ENCODE measurements at regions not wholly inside any gene's neighbourhood (a gene's known extent, or its start where the extent isn't known, plus 50 kb on each side); places are given as distances from the start of the nearest gene placed in this dataset.

DNA sequence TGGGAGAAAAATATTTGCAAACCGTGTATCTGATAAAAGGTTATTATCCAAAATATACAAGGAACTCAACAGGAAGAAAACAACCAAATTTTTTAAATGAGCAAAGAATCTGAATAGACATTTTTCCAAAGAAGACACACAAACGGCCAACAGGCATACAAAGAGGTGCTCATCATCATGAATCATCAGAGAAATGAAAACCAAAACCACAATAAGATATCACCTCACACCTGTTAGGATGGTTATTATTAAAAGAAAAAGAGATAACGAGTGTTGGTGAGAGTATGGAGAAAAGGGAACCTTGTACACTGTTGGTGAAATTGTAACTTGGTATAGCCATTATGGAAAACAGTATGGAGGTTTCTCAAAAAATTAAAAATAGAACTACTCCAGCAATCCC lies 463.3 kb downstream of the IRS1 start:
- Histone ChIP-seq H3K27ac (ENCODE audit: low read length, poor library complexity, severe bottlenecking) (no peak overlapping the region), H2BK5ac (ENCODE audit: low read depth, low read length, poor library complexity, severe bottlenecking) (no peak overlapping the region), H2AK5ac (ENCODE audit: low read length, severe bottlenecking) (no peak overlapping the region), H4K91ac (ENCODE audit: low read length) (no peak overlapping the region), H3K27me3 (ENCODE audit: control insufficient read depth in 1 of 2, insufficient read depth in 1 of 2, low read length in 2 of 2) (no peaks in the 10 kb centered on the region), H2BK120ac (ENCODE audit: low read depth, low read length) (no peak overlapping the region), H3K9me3 (ENCODE audit: control insufficient read depth, low read length) (no peaks in the 10 kb centered on the region), H2BK15ac (ENCODE audit: low read depth, poor library complexity, severe bottlenecking) (no peak overlapping the region), H3K4ac (ENCODE audit: low read depth in 1 of 2, low read length in 2 of 2) (no peak overlapping the region), H3K4me1 (ENCODE audit: control insufficient read depth, insufficient read depth, low read depth, low read length) (no peaks in the 10 kb centered on the region), H3K23ac (ENCODE audit: low read length in 2 of 2) (no peak overlapping the region), H2BK12ac (ENCODE audit: low read length in 2 of 2) (no peak overlapping the region), H3K36me3 (ENCODE audit: control insufficient read depth in 1 of 2, insufficient read depth in 2 of 2, low read depth in 1 of 2, low read length in 2 of 2) (no peaks in the 10 kb centered on the region), H3K4me2 (ENCODE audit: low read length, poor library complexity, severe bottlenecking) (no peak overlapping the region), H3K79me1 (replicated peaks; ENCODE audit: low read length, poor library complexity, severe bottlenecking) (no peaks in the 10 kb centered on the region), H3K4me3 (ENCODE audit: insufficient read depth in 1 of 2, low read depth in 1 of 2, low read length in 2 of 2) (no peak overlapping the region), H3K18ac (ENCODE audit: low read depth in 1 of 2, low read length in 2 of 2) (no peak overlapping the region), H3K9ac (ENCODE audit: low read length) (no peak overlapping the region), H4K8ac (ENCODE audit: low read length) (no peak overlapping the region), H2AFZ (ENCODE audit: low read depth, low read length) (no peak overlapping the region), H3K14ac (ENCODE audit: low read length in 2 of 2) (no peak overlapping the region)
- no peak for DNase-seq
- 63% methylated on average over 3 of the region's 3 CpGs for WGBS

GRCh38 chr2:226334981-226335720 lies 464.5 kb downstream of the IRS1 start:
- Histone ChIP-seq H3K18ac (ENCODE audit: low read depth in 1 of 2, low read length in 2 of 2) (peak overlapping the region in 1 of 2 experiments; percentile 85), H3K4ac (ENCODE audit: low read depth in 1 of 2, low read length in 2 of 2) (peak overlapping the region in 1 of 2 experiments; percentile 86), H2AFZ (ENCODE audit: low read depth, low read length) (no peak overlapping the region), H3K79me1 (replicated peaks; ENCODE audit: low read length, poor library complexity, severe bottlenecking) (no peaks in the 10 kb centered on the region), H2AK5ac (ENCODE audit: low read length, severe bottlenecking) (no peak overlapping the region), H3K4me2 (ENCODE audit: low read length, poor library complexity, severe bottlenecking) (no peak overlapping the region), H2BK5ac (ENCODE audit: low read depth, low read length, poor library complexity, severe bottlenecking) (no peak overlapping the region), H3K9me3 (ENCODE audit: control insufficient read depth, low read length) (no peaks in the 10 kb centered on the region), H3K27ac (ENCODE audit: low read length, poor library complexity, severe bottlenecking) (no peak overlapping the region), H3K23ac (ENCODE audit: low read length in 2 of 2) (no peak overlapping the region), H3K4me3 (ENCODE audit: insufficient read depth in 1 of 2, low read depth in 1 of 2, low read length in 2 of 2) (no peak overlapping the region), H3K36me3 (ENCODE audit: control insufficient read depth in 1 of 2, insufficient read depth in 2 of 2, low read depth in 1 of 2, low read length in 2 of 2) (no peaks in the 10 kb centered on the region), H2BK12ac (ENCODE audit: low read length in 2 of 2) (peak overlapping the region in 1 of 2 experiments; percentile 89), H3K27me3 (ENCODE audit: control insufficient read depth in 1 of 2, insufficient read depth in 1 of 2, low read length in 2 of 2) (no peaks in the 10 kb centered on the region), H4K91ac (ENCODE audit: low read length) (no peak overlapping the region), H3K9ac (ENCODE audit: low read length) (no peak overlapping the region), H2BK15ac (ENCODE audit: low read depth, poor library complexity, severe bottlenecking) (no peak overlapping the region), H4K8ac (ENCODE audit: low read length) (no peak overlapping the region), H3K4me1 (ENCODE audit: control insufficient read depth, insufficient read depth, low read depth, low read length) (no peaks in the 10 kb centered on the region), H3K14ac (ENCODE audit: low read length in 2 of 2) (peak overlapping the region in 1 of 2 experiments; percentile 81), H2BK120ac (ENCODE audit: low read depth, low read length) (no peak overlapping the region)
- WGBS = 75% methylated on average over 6 of the region's 8 CpGs
- DNase-seq = peak; percentile 90

DNA sequence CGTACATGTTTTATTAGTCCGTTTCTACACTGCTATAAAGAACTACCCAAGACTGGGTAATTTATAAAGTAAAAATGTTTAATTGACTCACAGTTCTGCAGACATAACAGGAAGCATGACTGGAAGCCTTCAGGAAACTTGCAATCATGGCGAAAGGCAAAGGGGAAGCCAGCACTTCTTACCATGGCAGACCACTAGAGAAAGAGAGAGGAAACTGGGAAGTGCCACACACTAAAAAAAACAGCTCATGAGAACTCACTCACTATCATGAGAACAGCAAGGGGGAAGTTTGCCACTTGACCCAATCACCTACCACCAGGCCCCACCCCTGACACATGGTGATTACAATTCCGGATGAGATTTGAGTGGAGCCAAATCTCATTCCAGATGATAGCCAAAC lies 466.2 kb downstream of the IRS1 start:
- Histone ChIP-seq H3K27me3 (ENCODE audit: control insufficient read depth in 1 of 2, insufficient read depth in 1 of 2, low read length in 2 of 2) (no peaks in the 10 kb centered on the region), H2BK15ac (ENCODE audit: low read depth, poor library complexity, severe bottlenecking) (no peak overlapping the region), H3K9me3 (ENCODE audit: control insufficient read depth, low read length) (no peaks in the 10 kb centered on the region), H3K4me3 (ENCODE audit: insufficient read depth in 1 of 2, low read depth in 1 of 2, low read length in 2 of 2) (no peak overlapping the region), H3K27ac (ENCODE audit: low read length, poor library complexity, severe bottlenecking) (no peak overlapping the region), H3K23ac (ENCODE audit: low read length in 2 of 2) (no peak overlapping the region), H4K8ac (ENCODE audit: low read length) (no peak overlapping the region), H2BK120ac (ENCODE audit: low read depth, low read length) (no peak overlapping the region), H3K4ac (ENCODE audit: low read depth in 1 of 2, low read length in 2 of 2) (no peak overlapping the region), H3K79me1 (replicated peaks; ENCODE audit: low read length, poor library complexity, severe bottlenecking) (no peaks in the 10 kb centered on the region), H2BK12ac (ENCODE audit: low read length in 2 of 2) (no peak overlapping the region), H2BK5ac (ENCODE audit: low read depth, low read length, poor library complexity, severe bottlenecking) (no peak overlapping the region), H3K4me2 (ENCODE audit: low read length, poor library complexity, severe bottlenecking) (no peak overlapping the region), H3K36me3 (ENCODE audit: control insufficient read depth in 1 of 2, insufficient read depth in 2 of 2, low read depth in 1 of 2, low read length in 2 of 2) (no peaks in the 10 kb centered on the region), H3K14ac (ENCODE audit: low read length in 2 of 2) (no peak overlapping the region), H4K91ac (ENCODE audit: low read length) (no peak overlapping the region), H3K18ac (ENCODE audit: low read depth in 1 of 2, low read length in 2 of 2) (no peak overlapping the region), H3K9ac (ENCODE audit: low read length) (no peak overlapping the region), H3K4me1 (ENCODE audit: control insufficient read depth, insufficient read depth, low read depth, low read length) (no peaks in the 10 kb centered on the region), H2AK5ac (ENCODE audit: low read length, severe bottlenecking) (no peak overlapping the region), H2AFZ (ENCODE audit: low read depth, low read length) (no peak overlapping the region)
- DNase-seq = no peak
- WGBS = 86% methylated on average over 1 of the region's 4 CpGs

GRCh38 chr2:226330206-226330605 lies 469.4 kb downstream of the IRS1 start:
- H3K14ac ChIP-seq (ENCODE audit: low read length in 2 of 2) = no peak overlapping the region
- no peaks in the 10 kb centered on the region for H3K4me1 ChIP-seq (ENCODE audit: control insufficient read depth, insufficient read depth, low read depth, low read length)
- H3K27me3 ChIP-seq (ENCODE audit: control insufficient read depth in 1 of 2, insufficient read depth in 1 of 2, low read length in 2 of 2) = no peaks in the 10 kb centered on the region
- H2BK120ac ChIP-seq (ENCODE audit: low read depth, low read length) = no peak overlapping the region
- H2BK15ac ChIP-seq (ENCODE audit: low read depth, poor library complexity, severe bottlenecking) = no peak overlapping the region
- no peak overlapping the region for H3K9ac ChIP-seq (ENCODE audit: low read length)
- H3K4me3 ChIP-seq (ENCODE audit: insufficient read depth in 1 of 2, low read depth in 1 of 2, low read length in 2 of 2) = no peak overlapping the region
- H3K23ac ChIP-seq (ENCODE audit: low read length in 2 of 2) = no peak overlapping the region
- H2BK12ac ChIP-seq (ENCODE audit: low read length in 2 of 2) = no peak overlapping the region
- H2AFZ ChIP-seq (ENCODE audit: low read depth, low read length) = no peak overlapping the region
- H4K91ac ChIP-seq (ENCODE audit: low read length) = no peak overlapping the region
- H3K79me1 ChIP-seq (replicated peaks; ENCODE audit: low read length, poor library complexity, severe bottlenecking) = no peaks in the 10 kb centered on the region
- no peak overlapping the region for H3K4me2 ChIP-seq (ENCODE audit: low read length, poor library complexity, severe bottlenecking)
- H4K8ac ChIP-seq (ENCODE audit: low read length) = no peak overlapping the region
- no peaks in the 10 kb centered on the region for H3K9me3 ChIP-seq (ENCODE audit: control insufficient read depth, low read length)
- H3K4ac ChIP-seq (ENCODE audit: low read depth in 1 of 2, low read length in 2 of 2) = no peak overlapping the region
- no peak overlapping the region for H3K27ac ChIP-seq (ENCODE audit: low read length, poor library complexity, severe bottlenecking)
- H2BK5ac ChIP-seq (ENCODE audit: low read depth, low read length, poor library complexity, severe bottlenecking) = no peak overlapping the region
- no peak overlapping the region for H3K18ac ChIP-seq (ENCODE audit: low read depth in 1 of 2, low read length in 2 of 2)
- DNase-seq = no peak
- H3K36me3 ChIP-seq (ENCODE audit: control insufficient read depth in 1 of 2, insufficient read depth in 2 of 2, low read depth in 1 of 2, low read length in 2 of 2) = no peaks in the 10 kb centered on the region
- no peak overlapping the region for H2AK5ac ChIP-seq (ENCODE audit: low read length, severe bottlenecking)

Measured in mesenchymal stem cell (in vitro differentiated cells and primary cell).